ENCODE measurements at regions not wholly inside any gene's neighbourhood (a gene's known extent, or its start where the extent isn't known, plus 50 kb on each side); places are given as distances from the start of the nearest gene placed in this dataset.

DNA sequence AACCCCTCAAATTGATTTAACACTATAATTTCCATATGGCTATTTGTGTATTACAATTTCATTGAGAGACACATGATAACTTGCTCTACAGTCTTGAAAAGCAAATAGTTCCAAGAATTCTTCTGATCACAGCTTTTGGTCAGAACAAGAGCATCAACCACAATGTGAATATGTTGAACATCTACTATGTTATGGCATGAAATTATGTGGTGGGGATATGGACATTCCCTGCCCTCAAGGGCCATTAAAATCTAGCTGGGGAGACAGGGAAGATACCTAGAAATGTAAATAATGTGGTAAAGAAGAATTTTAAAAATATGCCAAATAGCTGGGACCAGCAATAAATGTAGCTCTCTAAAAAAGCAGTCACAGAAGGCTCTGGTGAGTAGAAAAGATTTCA, 262.2 kb downstream of the FZD1 start:
- TF ChIP-seq, protein P1, sequence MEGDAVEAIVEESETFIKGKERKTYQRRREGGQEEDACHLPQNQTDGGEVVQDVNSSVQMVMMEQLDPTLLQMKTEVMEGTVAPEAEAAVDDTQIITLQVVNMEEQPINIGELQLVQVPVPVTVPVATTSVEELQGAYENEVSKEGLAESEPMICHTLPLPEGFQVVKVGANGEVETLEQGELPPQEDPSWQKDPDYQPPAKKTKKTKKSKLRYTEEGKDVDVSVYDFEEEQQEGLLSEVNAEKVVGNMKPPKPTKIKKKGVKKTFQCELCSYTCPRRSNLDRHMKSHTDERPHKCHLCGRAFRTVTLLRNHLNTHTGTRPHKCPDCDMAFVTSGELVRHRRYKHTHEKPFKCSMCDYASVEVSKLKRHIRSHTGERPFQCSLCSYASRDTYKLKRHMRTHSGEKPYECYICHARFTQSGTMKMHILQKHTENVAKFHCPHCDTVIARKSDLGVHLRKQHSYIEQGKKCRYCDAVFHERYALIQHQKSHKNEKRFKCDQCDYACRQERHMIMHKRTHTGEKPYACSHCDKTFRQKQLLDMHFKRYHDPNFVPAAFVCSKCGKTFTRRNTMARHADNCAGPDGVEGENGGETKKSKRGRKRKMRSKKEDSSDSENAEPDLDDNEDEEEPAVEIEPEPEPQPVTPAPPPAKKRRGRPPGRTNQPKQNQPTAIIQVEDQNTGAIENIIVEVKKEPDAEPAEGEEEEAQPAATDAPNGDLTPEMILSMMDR (conservative IDR thresholded peaks at IDR 0.05; ENCODE audit: low read depth, low read length): no peak
- no peak for TF ChIP-seq EZH2 (IDR thresholded peaks at IDR 0.05; ENCODE audit: borderline replicate concordance, low read depth, low read length, poor library complexity, severe bottlenecking)

All from A673 (cell line).